PC-9 (cell line): ENCODE measurements at regions not wholly inside any gene's neighbourhood (a gene's known extent, or its start where the extent isn't known, plus 50 kb on each side); places are given as distances from the start of the nearest gene placed in this dataset.
A peak's percentile ranks its signal among the peaks of the same experiment; 100 is the strongest.

Experiments
- BruUV-seq: library from RNA; stranded (reverse); fragments of 400-500 nt; replicated peaks from 2 replicates; lab custom pipeline; 2021; lab: Mats Ljungman, UMichigan
- CTCF ChIA-PET: fragments of 300-600 bp; sonication (Branson Sonifier 250); formaldehyde crosslinking; loops from one replicate; lab custom pipeline; 2022; ENCODE audit warnings: antibody characterized with exemption; lab: Charles Lee
- POLR2A ChIA-PET: fragments of 300-600 bp; sonication (Branson Sonifier 250); formaldehyde crosslinking; loops from one replicate; lab custom pipeline; 2022; ENCODE audit warnings: antibody characterized with exemption; ENCODE audit not compliant: unreplicated experiment; lab: Charles Lee
- DNase-seq, 2 experiments: peaks; one replicate each; pipeline versions ENCODE4 v3.0.0 to v3.0.0-alpha.2; 2015 to 2022; ENCODE audit warnings: mixed read lengths in 1 of 2
- H2AFZ ChIP-seq: fragments of 200-600 bp; sonication (generic); 2 replicates; pipeline ENCODE4 v1.8.1; 2017; ENCODE audit warnings: antibody characterized with exemption
- H3F3A ChIP-seq: fragments of 200-600 bp; sonication (generic); 2 replicates; pipeline ENCODE4 v1.8.1; 2017; ENCODE audit warnings: antibody characterized with exemption, mild to moderate bottlenecking, low read depth; ENCODE audit not compliant: insufficient read depth
- H3K27ac ChIP-seq: fragments of 200-600 bp; sonication (generic); 2 replicates; pipeline ENCODE4 v1.6.1; 2016; ENCODE audit warnings: mixed run types
- H3K27me3 ChIP-seq: fragments of 200-600 bp; sonication (generic); 2 replicates; pipeline ENCODE4 v1.6.1; 2016; ENCODE audit warnings: low read depth, mixed run types; ENCODE audit not compliant: insufficient read depth
- H3K36me3 ChIP-seq: fragments of 200-600 bp; sonication (generic); 2 replicates; pipeline ENCODE4 v1.6.1; 2016; ENCODE audit warnings: low read depth, mixed run types
- H3K4me1 ChIP-seq: fragments of 200-600 bp; sonication (generic); replicated peaks from 2 replicates; pipeline ENCODE4 v1.6.1; 2016; ENCODE audit warnings: mixed run types; ENCODE audit not compliant: insufficient read depth
- H3K4me2 ChIP-seq: fragments of 200-600 bp; sonication (generic); 2 replicates; pipeline ENCODE4 v1.6.1; 2017; ENCODE audit warnings: mixed run types
- H3K4me3 ChIP-seq: fragments of 200-600 bp; sonication (generic); 2 replicates; pipeline ENCODE4 v1.6.1; 2016; ENCODE audit warnings: mixed run types
- H3K79me2 ChIP-seq: fragments of 200-600 bp; sonication (generic); 2 replicates; pipeline ENCODE4 v1.6.1; 2017; ENCODE audit warnings: low read depth, mixed run types
- H3K9me2 ChIP-seq: fragments of 200-600 bp; sonication (generic); 2 replicates; pipeline ENCODE4 v1.8.1; 2017; ENCODE audit warnings: mild to moderate bottlenecking; ENCODE audit not compliant: insufficient read depth
- H3K9me3 ChIP-seq: fragments of 200-600 bp; sonication (generic); 2 replicates; pipeline ENCODE4 v1.8.1; 2016; ENCODE audit warnings: low read depth; ENCODE audit not compliant: insufficient read depth
- H4K20me1 ChIP-seq: fragments of 200-600 bp; sonication (generic); 2 replicates; pipeline ENCODE4 v1.8.1; 2017; ENCODE audit not compliant: insufficient read depth
- CTCF ChIP-seq: fragments of 200-600 bp; sonication (generic); conservative IDR thresholded peaks from 2 replicates; pipeline ENCODE4 v1.6.1; 2017; ENCODE audit warnings: mixed run types, antibody characterized with exemption, mild to moderate bottlenecking, moderate library complexity
- EZH2 ChIP-seq: fragments of 200-600 bp; sonication (generic); IDR thresholded peaks from 2 replicates; pipeline ENCODE4 v1.8.0; 2017; ENCODE audit warnings: antibody characterized with exemption, low read depth
- intact Hi-C: fragments of 100-400 bp; cut with micrococcal nuclease; formaldehyde crosslinking; loops from one replicate; pipeline ENCODE4 v1.10.0; 2022; ENCODE audit not compliant: unreplicated experiment

GRCh38 chr9:14373336-14373666 lies 59.4 kb upstream of the NFIB start:
- ChIA-PET CTCF (interaction anchor here (0.6 kb wide), 1 partner anchor 252 kb away, joined by 3 read pairs; no protein-coding TSS in a partner anchor), POLR2A (interaction anchor here (0.6 kb wide), 1 partner anchor 362 kb away, joined by 3 read pairs; no protein-coding TSS in a partner anchor)
- no peak overlapping the region for H3K4me2 ChIP-seq
- H2AFZ ChIP-seq, result no peak overlapping the region
- H3K27me3 ChIP-seq, result no peaks in the 10 kb centered on the region
- TF ChIP-seq EZH2 (no peak), CTCF (no peak)
- no peak overlapping the region for H3K4me3 ChIP-seq
- intact Hi-C loops, result no loop called here
- no peaks in the 10 kb centered on the region for H3K79me2 ChIP-seq
- no peak for DNase-seq
- H3K27ac ChIP-seq, result no peak overlapping the region
- no peaks in the 10 kb centered on the region for H4K20me1 ChIP-seq
- H3F3A ChIP-seq, result peaks cover 13% of the 10 kb centered on the region; the same call in 1 of the 2 replicates
- H3K9me3 ChIP-seq, result no peaks in the 10 kb centered on the region
- peaks cover 21% of the 10 kb centered on the region for H3K4me1 ChIP-seq
- H3K36me3 ChIP-seq, result no peaks in the 10 kb centered on the region
- BruUV-seq, result no TSS peak
- no peaks in the 10 kb centered on the region for H3K9me2 ChIP-seq

- DNase-seq, result peak; percentile 46 to 67
- peak overlapping the region; percentile 51; the same call in 1 of the 2 replicates for H3K4me2 ChIP-seq
- CTCF ChIA-PET, result interaction anchor here (0.6 kb wide), 2 partner anchors 16 to 252 kb away, joined by 3 to 4 read pairs; no protein-coding TSS in a partner anchor
- H3K36me3 ChIP-seq, result no peaks in the 10 kb centered on the region
- peaks cover 13% of the 10 kb centered on the region; the same call in 1 of the 2 replicates for H3F3A ChIP-seq
- no peak overlapping the region for H2AFZ ChIP-seq
- no peaks in the 10 kb centered on the region for H3K9me2 ChIP-seq
- H3K27me3 ChIP-seq, result no peaks in the 10 kb centered on the region
- H4K20me1 ChIP-seq, result no peaks in the 10 kb centered on the region
- no peak overlapping the region for H3K4me3 ChIP-seq
- no peaks in the 10 kb centered on the region for H3K79me2 ChIP-seq
- BruUV-seq, result no TSS peak
- peaks cover 21% of the 10 kb centered on the region for H3K4me1 ChIP-seq
- H3K9me3 ChIP-seq, result no peaks in the 10 kb centered on the region
- no peak for TF ChIP-seq CTCF
- no peak for TF ChIP-seq EZH2
- POLR2A ChIA-PET, result interaction anchor here (0.6 to 1.0 kb wide), 3 partner anchors 49 to 361 kb away, joined by 3 to 12 read pairs (median 6); no protein-coding TSS in a partner anchor
- H3K27ac ChIP-seq, result no peak overlapping the region
- intact Hi-C loops, result no loop called here
Observed at GRCh38 chr9:14372437-14373335, 58.7 kb upstream of the NFIB start.

GRCh38 chr9:14369011-14369410 lies 55.1 kb upstream of the NFIB start:
- CTCF ChIA-PET, result interaction anchor here (0.7 kb wide), 1 partner anchor 752 kb away, joined by 3 read pairs; no protein-coding TSS in a partner anchor
- no TSS peak for BruUV-seq
- TF ChIP-seq EZH2 (no peak), CTCF (no peak)
- Histone ChIP-seq H4K20me1 (no peaks in the 10 kb centered on the region), H3K4me2 (no peak overlapping the region), H3K9me3 (no peaks in the 10 kb centered on the region), H2AFZ (no peak overlapping the region), H3K36me3 (no peaks in the 10 kb centered on the region), H3K4me1 (peaks cover 21% of the 10 kb centered on the region), H3K9me2 (no peaks in the 10 kb centered on the region), H3K79me2 (no peaks in the 10 kb centered on the region), H3K27ac (no peak overlapping the region), H3K4me3 (no peak overlapping the region), H3K27me3 (no peaks in the 10 kb centered on the region), H3F3A (peaks cover 13% of the 10 kb centered on the region; the same call in 1 of the 2 replicates)
- DNase-seq, result no peak
- POLR2A ChIA-PET, result no interaction called here
- intact Hi-C loops, result no loop called here
